OCI-LY1 (cell line): ENCODE measurements at regions not wholly inside any gene's neighbourhood (a gene's known extent, or its start where the extent isn't known, plus 50 kb on each side); places are given as distances from the start of the nearest gene placed in this dataset.

Experiments used
- H2AFZ ChIP-seq: fragments of 200-600 bp; sonication (generic), shearing (Covaris generic); 2 replicates; pipeline ENCODE4 v1.6.0; 2014; ENCODE audit warnings: antibody characterized with exemption, mild to moderate bottlenecking, low read length
- H3F3A ChIP-seq: fragments of 200-600 bp; sonication (generic), shearing (Covaris generic); 2 replicates; pipeline ENCODE4 v1.6.0; 2014; ENCODE audit warnings: mild to moderate bottlenecking, antibody characterized with exemption, low read length, moderate library complexity; ENCODE audit not compliant: insufficient read depth
- H3K27ac ChIP-seq: fragments of 200-600 bp; sonication (generic); 2 replicates; pipeline ENCODE4 v1.5.1; 2014; ENCODE audit warnings: low read length, mixed run types, mild to moderate bottlenecking, low read depth; ENCODE audit not compliant: poor library complexity, severe bottlenecking
- H3K27me3 ChIP-seq: fragments of 200-600 bp; sonication (generic); 2 replicates; pipeline ENCODE4 v1.6.0; 2014; ENCODE audit warnings: antibody characterized with exemption, mild to moderate bottlenecking, low read length, moderate library complexity; ENCODE audit not compliant: insufficient read depth
- H3K36me3 ChIP-seq: fragments of 200-600 bp; sonication (generic); 2 replicates; pipeline ENCODE4 v1.6.1; 2014; ENCODE audit warnings: mild to moderate bottlenecking, antibody characterized with exemption, low read length, moderate library complexity, mixed read lengths; ENCODE audit not compliant: insufficient read depth
- H3K4me1 ChIP-seq: fragments of 200-600 bp; sonication (generic); 2 replicates; pipeline ENCODE4 v1.5.1; 2014; ENCODE audit warnings: mild to moderate bottlenecking, low read length, moderate library complexity; ENCODE audit not compliant: insufficient read depth, severe bottlenecking
- H3K4me2 ChIP-seq: fragments of 200-600 bp; sonication (generic), shearing (Covaris generic); 2 replicates; pipeline ENCODE4 v1.6.1; 2014; ENCODE audit warnings: low read length
- H3K4me3 ChIP-seq: fragments of 200-600 bp; sonication (generic); 2 replicates; pipeline ENCODE4 v1.5.1; 2014; ENCODE audit warnings: low read length, low read depth, mild to moderate bottlenecking, mixed read lengths; ENCODE audit not compliant: poor library complexity, severe bottlenecking
- H3K79me2 ChIP-seq: fragments of 200-600 bp; shearing (Covaris generic); 2 replicates; pipeline ENCODE4 v1.6.1; 2016; ENCODE audit warnings: mixed run types, low read length, mixed read lengths; ENCODE audit not compliant: insufficient read depth
- H3K9ac ChIP-seq: fragments of 200-600 bp; sonication (generic), shearing (Covaris generic); 2 replicates; pipeline ENCODE4 v1.6.1; 2014; ENCODE audit warnings: mild to moderate bottlenecking, low read length, mixed read lengths
- H3K9me2 ChIP-seq: fragments of 200-600 bp; sonication (generic), shearing (Covaris generic); 2 replicates; pipeline ENCODE4 v1.6.1; 2014; ENCODE audit warnings: low read depth, mild to moderate bottlenecking, low read length, mixed read lengths
- H3K9me3 ChIP-seq: fragments of 200-600 bp; shearing (Covaris generic); 2 replicates; pipeline ENCODE4 v1.6.1; 2014; ENCODE audit warnings: low read length, mixed read lengths
- H4K20me1 ChIP-seq: fragments of 200-600 bp; sonication (generic), shearing (Covaris generic); 2 replicates; pipeline ENCODE4 v1.6.0; 2016; ENCODE audit warnings: mild to moderate bottlenecking, low read length; ENCODE audit not compliant: insufficient read depth
- CTCF ChIP-seq: fragments of 200-600 bp; sonication (generic), shearing (Covaris generic); IDR thresholded peaks from 2 replicates; pipeline ENCODE4 v1.5.1; 2017; ENCODE audit warnings: mild to moderate bottlenecking, antibody characterized with exemption, low read length, moderate library complexity, mixed read lengths
- EZH2 ChIP-seq: fragments of 200-600 bp; sonication (generic), shearing (Covaris generic); IDR thresholded peaks from 2 replicates; pipeline ENCODE4 v1.8.0; 2017; ENCODE audit warnings: borderline replicate concordance, mixed run types, mild to moderate bottlenecking, antibody characterized with exemption, low read length, moderate library complexity, mixed read lengths

GRCh38 chr18:44541781-44542180, 138.9 kb upstream of the SETBP1 start:
- H3K9me2 ChIP-seq = no peaks in the 10 kb centered on the region
- H3K9ac ChIP-seq = no peak overlapping the region
- no peak overlapping the region for H3K4me2 ChIP-seq
- H3K9me3 ChIP-seq = no peaks in the 10 kb centered on the region
- no peak overlapping the region for H3K4me3 ChIP-seq
- H3K4me1 ChIP-seq = no peaks in the 10 kb centered on the region
- no peaks in the 10 kb centered on the region for H3K27me3 ChIP-seq
- no peaks in the 10 kb centered on the region for H3K36me3 ChIP-seq
- no peaks in the 10 kb centered on the region for H3F3A ChIP-seq
- H2AFZ ChIP-seq = no peak overlapping the region
- TF ChIP-seq EZH2 (no peak), CTCF (no peak)
- H4K20me1 ChIP-seq = no peaks in the 10 kb centered on the region
- H3K79me2 ChIP-seq = no peaks in the 10 kb centered on the region
- H3K27ac ChIP-seq = no peak overlapping the region

GRCh38 chr18:44543387-44543786, 137.3 kb upstream of the SETBP1 start:
- Histone ChIP-seq H3K4me2 (no peak overlapping the region), H3K36me3 (no peaks in the 10 kb centered on the region), H3K27me3 (no peaks in the 10 kb centered on the region), H3K4me3 (no peak overlapping the region), H3K9ac (no peak overlapping the region), H3K79me2 (no peaks in the 10 kb centered on the region), H3K9me3 (no peaks in the 10 kb centered on the region), H3K4me1 (no peaks in the 10 kb centered on the region), H2AFZ (no peak overlapping the region), H4K20me1 (no peaks in the 10 kb centered on the region), H3K27ac (no peak overlapping the region), H3F3A (no peaks in the 10 kb centered on the region), H3K9me2 (no peaks in the 10 kb centered on the region)
- no peak for TF ChIP-seq EZH2
- no peak for TF ChIP-seq CTCF

DNA sequence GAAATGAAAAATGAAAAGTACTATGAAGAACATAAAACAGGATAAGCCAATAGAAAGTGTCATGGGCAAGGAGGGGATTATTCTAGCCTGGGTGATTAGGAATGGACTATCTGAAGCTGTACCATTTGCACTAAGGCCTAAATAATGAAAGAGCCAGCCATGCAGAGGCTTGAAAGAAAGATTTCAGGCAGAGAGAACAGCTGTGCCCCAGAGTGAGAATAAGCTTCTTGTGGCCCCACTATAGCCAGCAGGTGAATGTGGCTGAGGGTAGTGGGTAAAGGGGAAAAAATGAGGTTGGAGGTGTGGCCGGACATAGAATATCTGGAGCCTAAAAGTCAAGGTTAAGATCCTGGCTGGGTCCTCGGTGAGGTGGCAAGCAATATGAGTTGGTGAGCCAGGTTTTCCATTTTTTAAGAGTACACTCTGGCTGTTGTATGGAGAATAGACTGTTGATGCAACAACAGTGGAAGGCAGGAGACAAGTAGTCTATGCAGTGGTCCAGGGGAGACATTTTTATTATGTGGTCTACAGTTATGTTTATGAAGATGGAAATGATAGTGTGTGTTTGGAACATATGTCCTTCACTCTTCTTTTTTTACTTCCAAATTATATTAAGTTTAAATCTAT, 135.2 kb upstream of the SETBP1 start:
- no peak overlapping the region for H3K4me2 ChIP-seq
- no peaks in the 10 kb centered on the region for H3F3A ChIP-seq
- H3K79me2 ChIP-seq = no peaks in the 10 kb centered on the region
- H3K27ac ChIP-seq = no peak overlapping the region
- no peaks in the 10 kb centered on the region for H3K4me1 ChIP-seq
- H3K27me3 ChIP-seq = no peaks in the 10 kb centered on the region
- H4K20me1 ChIP-seq = no peaks in the 10 kb centered on the region
- H3K4me3 ChIP-seq = no peak overlapping the region
- H2AFZ ChIP-seq = no peak overlapping the region
- H3K36me3 ChIP-seq = no peaks in the 10 kb centered on the region
- no peaks in the 10 kb centered on the region for H3K9me3 ChIP-seq
- H3K9ac ChIP-seq = no peak overlapping the region
- TF ChIP-seq CTCF (no peak), EZH2 (no peak)
- no peaks in the 10 kb centered on the region for H3K9me2 ChIP-seq
